Ascending aorta (tissue), 2 donors: ENCODE measurements at regions not wholly inside any gene's neighbourhood (a gene's known extent, or its start where the extent isn't known, plus 50 kb on each side); places are given as distances from the start of the nearest gene placed in this dataset.

Experiments used
- DNase-seq, 2 donors: peaks; one replicate each; pipeline ENCODE4 v3.0.0-alpha.2; 2019; ENCODE audit warnings: low spot score in 2 of 2
- H3K27ac ChIP-seq, 2 donors: fragments of 200-600 bp; sonication (generic); one replicate each; pipeline ENCODE4 v1.5.1; 2016 to 2017; ENCODE audit warnings: mild to moderate bottlenecking in 1 of 2
- H3K27me3 ChIP-seq: fragments of 200-600 bp; sonication (generic); one replicate; pipeline ENCODE4 v1.5.1; 2017
- H3K36me3 ChIP-seq, 2 donors: fragments of 200-600 bp; sonication (generic); one replicate each; pipeline ENCODE4 v1.5.1; 2016
- H3K4me1 ChIP-seq, 2 donors: fragments of 200-600 bp; sonication (generic); one replicate each; pipeline ENCODE4 v1.5.1; 2016 to 2017; ENCODE audit warnings: mild to moderate bottlenecking in 1 of 2
- H3K4me3 ChIP-seq, 2 donors: fragments of 200-600 bp; sonication (generic); one replicate each; pipeline ENCODE4 v1.5.1; 2016 to 2017; ENCODE audit warnings: mild to moderate bottlenecking in 1 of 2
- H3K9me3 ChIP-seq, 2 donors: fragments of 200-600 bp; sonication (generic); one replicate each; pipeline ENCODE4 v1.5.1; 2016
- CTCF ChIP-seq, 3 experiments: fragments of 200-600 bp in 2 of 3; fragments of 450-650 bp in 1 of 3; sonication (generic) in 2 of 3; IDR thresholded peaks; one replicate each; pipeline ENCODE4 v1.5.1; 2016 to 2019; ENCODE audit warnings: antibody characterized with exemption in 3 of 3, mild to moderate bottlenecking in 1 of 3, moderate library complexity in 1 of 3
- intact Hi-C: fragments of 100-400 bp; cut with DNase I; formaldehyde crosslinking; loops from one replicate; pipeline ENCODE4 v1.15.1; 2023

GRCh38 chr2:898319-898718, 52.3 kb upstream of the SNTG2 start:
- H3K4me1 ChIP-seq: no peaks in the 10 kb centered on the region
- no peak for TF ChIP-seq CTCF (IDR thresholded peaks at IDR 0.05)
- H3K4me3 ChIP-seq: no peak overlapping the region
- no peak overlapping the region for H3K27ac ChIP-seq
- H3K9me3 ChIP-seq: peaks cover 0 to 6% of the 10 kb centered on the region in 2 donors
- no peaks in the 10 kb centered on the region for H3K27me3 ChIP-seq
- no peaks in the 10 kb centered on the region for H3K36me3 ChIP-seq
- no peak for DNase-seq
- intact Hi-C loops: no loop called here

- no peaks in the 10 kb centered on the region for H3K27me3 ChIP-seq
- intact Hi-C loops: no loop called here
- H3K27ac ChIP-seq: no peak overlapping the region
- H3K36me3 ChIP-seq: no peaks in the 10 kb centered on the region
- no peak overlapping the region for H3K4me3 ChIP-seq
- H3K4me1 ChIP-seq: no peaks in the 10 kb centered on the region
- TF ChIP-seq CTCF (IDR thresholded peaks at IDR 0.05): no peak
- peak in 1 of 2 donors; percentile 49 for DNase-seq
- H3K9me3 ChIP-seq: peaks cover 0 to 6% of the 10 kb centered on the region in 2 donors
Measured at GRCh38 chr2:897091-897490, 53.6 kb upstream of the SNTG2 start.

GRCh38 chr2:893311-893710, 57.3 kb upstream of the SNTG2 start:
- Histone ChIP-seq H3K4me3 (no peak overlapping the region), H3K27me3 (no peaks in the 10 kb centered on the region), H3K9me3 (peaks cover 0 to 6% of the 10 kb centered on the region in 2 donors), H3K36me3 (no peaks in the 10 kb centered on the region), H3K27ac (no peak overlapping the region), H3K4me1 (no peaks in the 10 kb centered on the region)
- DNase-seq: peak in 1 of 2 donors; percentile 37
- TF ChIP-seq CTCF (IDR thresholded peaks at IDR 0.05): no peak
- intact Hi-C loops: no loop called here

GRCh38 chr2:892892-893291, 57.8 kb upstream of the SNTG2 start:
- Histone ChIP-seq H3K27me3 (no peaks in the 10 kb centered on the region), H3K9me3 (peaks cover 0 to 6% of the 10 kb centered on the region in 2 donors), H3K36me3 (no peaks in the 10 kb centered on the region), H3K27ac (no peak overlapping the region), H3K4me3 (no peak overlapping the region), H3K4me1 (no peaks in the 10 kb centered on the region)
- peak in 1 of 2 donors; percentile 52 for DNase-seq
- intact Hi-C loops: no loop called here
- TF ChIP-seq CTCF (IDR thresholded peaks at IDR 0.05): no peak

- peak in 1 of 2 donors; percentile 34 for DNase-seq
- Histone ChIP-seq H3K36me3 (no peaks in the 10 kb centered on the region), H3K27me3 (no peaks in the 10 kb centered on the region), H3K4me1 (no peaks in the 10 kb centered on the region), H3K4me3 (no peak overlapping the region), H3K27ac (no peak overlapping the region), H3K9me3 (peaks cover 0 to 6% of the 10 kb centered on the region in 2 donors)
- intact Hi-C loops: no loop called here
- TF ChIP-seq CTCF (IDR thresholded peaks at IDR 0.05): no peak
Measured at GRCh38 chr2:892401-892800, 58.2 kb upstream of the SNTG2 start.

- Histone ChIP-seq H3K4me3 (no peak overlapping the region), H3K36me3 (no peaks in the 10 kb centered on the region), H3K27me3 (no peaks in the 10 kb centered on the region), H3K27ac (no peak overlapping the region), H3K4me1 (no peaks in the 10 kb centered on the region), H3K9me3 (peaks cover 0 to 5% of the 10 kb centered on the region in 2 donors)
- no peak for DNase-seq
- intact Hi-C loops: no loop called here
- no peak for TF ChIP-seq CTCF (IDR thresholded peaks at IDR 0.05)
Measured at GRCh38 chr2:891734-892133, 58.9 kb upstream of the SNTG2 start.
